NCI-H82 (cell line): ENCODE measurements at regions not wholly inside any gene's neighbourhood (a gene's known extent, or its start where the extent isn't known, plus 50 kb on each side); places are given as distances from the start of the nearest gene placed in this dataset.

Experiments used
- DNase-seq: peaks from one replicate; lab custom pipeline; 2025; lab: John Stamatoyannopoulos, UW

- DNase-seq = no peak
Observed at GRCh38 chr9:108645520-108645919, 210.3 kb downstream of the ACTL7B start.

DNA sequence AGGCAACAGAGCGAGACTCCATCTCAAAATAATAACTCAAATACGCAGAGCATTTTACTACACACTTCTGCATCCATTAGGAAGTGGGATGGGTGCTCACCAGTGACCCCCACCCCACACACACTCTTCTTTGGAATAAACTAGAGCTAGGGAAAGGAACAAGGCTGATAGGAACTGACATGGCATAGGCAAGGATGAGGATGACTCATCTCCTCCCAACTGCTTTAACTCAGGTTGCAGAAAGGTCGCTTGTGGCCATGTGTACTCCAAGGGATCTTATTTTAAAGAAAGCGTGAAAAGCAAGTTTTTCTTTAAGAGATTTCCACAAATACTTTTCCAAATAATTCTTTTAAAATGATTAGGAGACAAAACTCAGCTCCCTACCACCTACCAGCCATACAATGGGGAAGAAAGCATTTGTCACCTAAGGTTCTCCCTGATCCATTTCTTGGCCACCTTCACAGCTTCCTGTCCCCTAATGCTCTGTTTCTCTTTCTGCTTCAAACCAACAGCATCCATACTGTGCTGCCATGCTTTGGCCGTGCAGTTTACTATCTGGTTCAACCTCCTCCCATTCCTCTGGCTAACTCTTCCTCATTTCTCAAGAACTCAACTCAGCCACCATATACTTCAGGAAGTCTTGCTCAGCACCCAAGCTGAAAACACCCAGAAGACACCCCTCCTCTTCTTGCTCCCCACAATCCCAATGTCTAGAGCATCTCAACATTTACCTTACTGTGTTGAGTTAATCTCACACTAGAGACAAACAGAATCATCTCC, 211.9 kb downstream of the ACTL7B start:
- DNase-seq = no peak

GRCh38 chr9:108642871-108643270, 212.9 kb downstream of the ACTL7B start:
- no peak for DNase-seq

GRCh38 chr9:108640230-108640629, 215.6 kb downstream of the ACTL7B start:
- DNase-seq = no peak

GRCh38 chr9:108639696-108640095, 216.1 kb downstream of the ACTL7B start:
- DNase-seq = no peak

DNA sequence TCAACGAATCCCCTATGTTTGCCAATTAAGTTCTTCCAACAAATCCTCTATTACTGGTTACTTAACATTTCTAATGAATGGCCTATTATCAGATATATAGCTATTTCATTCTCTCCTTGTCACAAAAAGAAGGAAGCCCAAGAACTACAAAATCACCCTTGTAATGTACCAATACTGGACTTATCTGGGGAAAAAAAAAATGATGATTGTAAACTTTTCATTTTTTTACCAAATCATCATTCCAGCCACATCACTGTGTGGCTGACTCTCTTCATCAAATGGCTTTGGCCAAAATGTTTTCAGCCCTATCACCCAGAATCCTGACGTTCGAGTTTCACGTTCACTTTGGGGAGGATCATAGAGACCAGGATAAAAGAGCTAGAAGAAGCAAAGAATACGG, 216.7 kb downstream of the ACTL7B start:
- DNase-seq = no peak

DNA sequence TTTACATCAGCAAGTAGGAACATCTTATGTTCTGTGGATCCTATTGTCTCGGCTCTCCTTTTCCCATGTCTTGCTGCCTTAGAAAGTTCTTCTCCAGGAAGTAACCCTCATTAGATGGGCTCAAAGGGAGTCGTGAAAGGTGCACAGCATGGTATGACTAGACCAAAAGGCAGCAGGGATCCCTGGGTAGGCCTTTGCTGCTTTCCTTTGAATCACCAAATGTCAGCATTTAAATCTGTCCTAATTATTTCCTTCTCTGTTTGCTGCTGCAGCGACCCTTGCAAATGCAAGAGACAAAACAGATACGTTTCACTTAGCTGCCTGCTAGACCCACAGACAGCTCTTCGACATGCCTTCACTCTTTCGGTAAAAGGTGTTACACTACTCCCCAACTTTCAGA, 218.4 kb downstream of the ACTL7B start:
- DNase-seq = no peak

GRCh38 chr9:108636013-108636412, 219.8 kb downstream of the ACTL7B start:
- DNase-seq = peak; percentile 20

DNA sequence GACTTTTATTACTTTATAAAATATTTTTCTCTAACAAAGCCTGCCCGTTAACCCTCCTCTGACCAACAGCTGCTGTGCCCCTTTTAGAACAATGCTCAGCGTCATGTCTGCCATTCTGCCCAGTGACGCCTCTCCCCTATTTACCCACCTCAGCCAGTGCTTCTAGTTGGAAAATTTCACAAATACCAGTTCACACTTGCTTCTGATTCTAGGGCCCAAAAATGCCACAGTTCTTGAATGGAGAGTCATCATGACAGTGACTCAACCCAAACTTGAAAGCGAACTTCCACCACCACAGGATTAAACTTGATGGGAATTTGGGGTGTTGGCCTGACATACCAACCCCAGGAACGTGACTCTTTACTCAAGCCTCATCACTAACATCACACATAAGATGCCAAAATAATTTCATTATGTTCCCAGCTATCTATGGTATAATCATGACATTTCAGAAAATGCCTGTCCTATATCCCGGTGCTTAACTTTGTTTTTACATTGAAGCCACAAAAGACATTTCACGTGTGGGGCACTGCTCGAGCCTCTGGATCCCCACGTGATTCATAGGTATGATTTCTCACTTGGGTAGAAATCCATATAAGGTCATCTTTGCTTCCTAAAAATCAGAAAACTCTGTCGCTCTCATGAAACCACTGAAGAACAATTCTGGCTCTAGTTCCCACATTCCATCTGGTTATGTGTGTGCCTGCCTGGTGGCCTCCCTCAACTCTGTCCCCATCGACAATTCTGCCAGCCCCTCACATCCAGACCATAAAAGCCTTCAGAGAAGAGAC, 220.9 kb downstream of the ACTL7B start:
- DNase-seq = no peak

DNA sequence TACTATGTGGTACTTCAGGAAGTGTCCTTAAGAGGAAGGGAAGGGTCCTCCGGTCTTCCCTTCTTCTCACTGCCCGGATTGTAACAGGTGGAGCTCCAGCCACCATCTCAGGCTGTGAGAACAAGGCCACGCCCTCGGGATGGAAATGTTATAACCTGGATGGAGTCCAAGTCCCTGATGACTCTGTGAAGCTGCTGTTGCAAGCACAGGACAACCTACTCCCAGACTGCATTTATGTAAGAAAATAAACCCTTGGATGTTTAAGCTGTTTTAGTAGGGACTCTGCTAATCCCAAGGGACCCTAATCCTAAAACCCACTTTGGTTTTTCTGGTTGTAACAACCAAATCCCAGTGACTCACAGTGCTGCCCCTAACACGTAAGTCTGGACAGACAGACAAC, 221.6 kb downstream of the ACTL7B start:
- DNase-seq = peak; percentile 94

GRCh38 chr9:108631496-108632285, 224.1 kb downstream of the ACTL7B start:
- no peak for DNase-seq

DNA sequence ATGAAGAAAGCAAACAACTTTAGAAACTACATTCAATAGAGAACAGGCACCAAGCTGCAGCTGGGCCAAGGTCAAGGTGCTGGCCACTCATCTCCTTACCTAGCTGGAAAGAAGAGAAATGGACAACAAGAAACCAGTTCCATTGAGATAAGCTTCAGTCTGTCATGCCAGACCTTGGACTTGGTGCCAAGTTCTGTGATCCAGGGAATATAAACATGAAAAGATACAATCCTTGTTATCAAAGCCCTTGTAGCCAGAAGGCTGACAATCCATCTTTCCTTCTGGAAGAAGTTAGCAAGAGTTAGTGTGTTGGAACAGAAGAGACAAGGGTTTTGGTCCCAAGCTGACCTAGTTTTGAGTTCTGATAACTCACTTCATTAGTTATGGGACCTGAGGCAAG, 227.5 kb downstream of the ACTL7B start:
- no peak for DNase-seq

DNA sequence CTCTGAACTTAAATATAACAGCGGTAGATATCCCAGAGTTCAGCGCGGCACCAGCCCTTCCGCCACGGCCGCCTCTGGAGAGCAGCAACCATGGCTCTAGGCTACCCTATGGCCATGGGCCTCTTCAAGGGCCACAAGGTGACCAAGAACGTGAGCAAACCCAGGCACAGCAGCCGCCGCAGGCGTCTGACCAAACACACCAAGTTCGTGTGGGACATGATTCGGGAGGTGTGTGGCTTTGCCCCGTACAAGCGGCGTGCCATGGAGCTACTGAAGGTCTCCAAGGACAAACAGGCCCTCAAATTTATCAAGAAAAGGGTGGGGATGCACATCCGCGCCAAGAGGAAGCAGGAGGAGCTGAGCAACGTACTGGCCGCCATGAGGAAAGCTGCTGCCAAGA, 229.0 kb downstream of the ACTL7B start:
- DNase-seq = no peak

GRCh38 chr9:108621991-108622855, 233.6 kb downstream of the ACTL7B start:
- DNase-seq = no peak

DNA sequence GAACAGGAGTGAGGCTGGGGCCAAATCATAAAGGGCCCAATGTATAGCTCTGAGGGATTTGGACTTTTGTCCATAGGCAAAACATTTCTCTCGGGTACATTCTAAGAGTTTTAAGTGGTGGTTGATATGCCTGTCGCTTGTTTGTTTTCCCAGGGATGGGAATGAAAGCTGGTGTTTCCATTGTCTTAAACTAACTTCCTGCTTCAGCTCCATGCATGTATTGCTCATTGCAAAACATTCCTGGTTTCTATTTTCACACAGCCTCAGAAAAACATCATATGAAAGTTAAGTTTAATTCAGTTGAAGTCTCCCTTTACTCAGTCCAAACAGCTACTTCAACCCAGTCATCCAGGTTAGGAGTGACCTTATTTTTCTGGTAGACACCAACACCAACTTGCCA, 235.0 kb downstream of the ACTL7B start:
- no peak for DNase-seq

DNA sequence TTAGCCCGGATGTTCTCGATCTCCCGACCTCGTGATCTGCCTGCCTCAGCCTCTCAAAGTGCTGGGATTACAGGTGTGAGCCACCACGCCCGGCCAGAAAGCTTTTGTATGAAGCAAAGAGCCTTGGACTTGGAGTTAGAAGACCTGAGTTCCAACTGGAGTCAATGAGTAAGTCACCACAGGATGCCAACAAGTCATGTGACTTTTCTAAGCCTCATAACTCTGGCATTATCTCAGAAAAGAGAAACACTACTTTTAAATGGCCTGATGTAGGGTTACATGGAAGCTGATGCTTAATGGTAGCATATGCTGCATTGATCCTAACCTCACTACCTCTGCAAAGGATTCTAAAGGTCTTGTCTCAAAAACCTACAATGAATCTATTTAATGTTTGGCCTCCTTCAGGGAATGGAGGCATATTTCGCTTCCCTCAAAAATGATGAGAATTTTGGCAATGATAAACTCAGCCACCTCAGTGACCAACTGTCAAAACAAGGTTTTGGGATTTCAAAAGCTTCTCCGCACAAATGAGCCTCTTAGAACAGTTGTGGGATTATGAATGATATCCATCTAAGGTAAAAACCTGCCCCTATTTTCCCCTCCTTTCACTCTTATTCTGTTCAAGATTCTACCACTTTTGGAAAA, 236.8 kb downstream of the ACTL7B start:
- no peak for DNase-seq

DNA sequence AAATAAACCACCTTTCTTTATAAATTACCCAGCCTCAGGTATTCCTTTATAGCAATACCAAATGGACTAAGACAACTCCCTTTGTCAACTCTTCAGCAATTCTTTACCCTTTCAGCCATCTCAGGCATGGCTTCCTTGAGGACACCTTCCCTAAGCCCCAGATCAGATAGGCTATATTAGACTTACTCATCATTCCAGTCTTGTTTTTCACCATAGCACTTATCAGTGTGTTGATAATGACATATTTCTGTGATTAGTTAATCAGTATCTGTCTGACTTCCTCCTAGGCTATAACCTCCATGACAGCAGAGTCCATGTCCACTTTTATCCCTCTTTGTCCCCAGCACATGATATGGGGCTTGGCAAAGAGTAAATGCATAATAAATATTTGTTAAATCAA, 238.1 kb downstream of the ACTL7B start:
- no peak for DNase-seq

GRCh38 chr9:108615152-108615551, 240.6 kb downstream of the ACTL7B start:
- DNase-seq = no peak

- no peak for DNase-seq
Observed at GRCh38 chr9:108612513-108612912, 243.3 kb downstream of the ACTL7B start.

DNA sequence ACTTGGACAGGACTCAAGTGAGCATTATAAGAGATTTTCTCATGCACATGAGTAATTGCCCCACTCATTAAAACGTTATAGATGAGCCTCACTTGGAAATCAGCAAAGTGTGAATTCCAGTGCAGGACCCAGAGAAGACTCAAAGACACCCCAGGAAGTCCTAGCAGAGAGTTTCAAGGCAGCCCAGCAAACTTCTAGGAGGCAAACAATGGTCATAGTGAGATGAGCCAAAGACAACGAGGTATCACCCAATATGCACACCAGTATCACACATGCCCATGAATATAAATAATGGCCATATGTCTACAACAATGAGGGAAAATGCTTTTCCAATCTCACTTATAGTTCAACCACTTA, 245.9 kb downstream of the ACTL7B start:
- no peak for DNase-seq

DNA sequence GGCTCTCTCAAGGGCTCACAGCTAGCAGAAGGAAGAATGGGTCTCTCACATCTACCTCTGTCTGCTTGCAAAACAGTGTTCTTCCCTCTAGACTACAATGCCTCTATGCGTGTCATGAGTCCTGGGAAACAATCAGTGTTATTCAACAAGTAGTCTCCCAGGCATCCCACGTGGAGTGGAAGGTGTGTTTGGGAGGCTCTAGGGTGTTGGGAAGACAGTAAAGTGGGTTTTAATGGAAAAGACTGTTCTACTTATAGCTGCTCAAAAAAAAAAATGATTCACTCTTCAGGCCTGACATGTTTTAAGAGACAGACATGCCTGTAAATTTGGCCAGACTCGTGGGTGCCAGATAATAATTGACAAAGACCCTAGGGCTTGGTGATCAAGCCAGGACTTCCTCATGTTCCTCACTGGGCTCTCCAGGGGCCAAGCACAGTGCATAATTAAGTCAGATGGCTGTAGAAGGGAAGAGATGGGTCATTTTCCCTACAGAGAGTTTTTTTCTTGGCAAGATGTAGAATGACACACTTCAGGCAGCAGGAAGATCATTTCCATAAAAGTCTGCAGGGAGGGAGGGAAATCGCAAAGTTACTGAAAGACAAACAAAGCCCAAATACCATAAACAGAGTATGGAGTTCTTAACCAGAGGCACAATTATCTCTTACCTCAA, 246.4 kb downstream of the ACTL7B start:
- DNase-seq = no peak
